ENCODE measurements at regions not wholly inside any gene's neighbourhood (a gene's known extent, or its start where the extent isn't known, plus 50 kb on each side); places are given as distances from the start of the nearest gene placed in this dataset.
"Not testable (repeated sequence)": the region's sequence is repeated elsewhere in the genome, so short reads cannot be mapped to it uniquely, and the experiment has no call there.

DNA sequence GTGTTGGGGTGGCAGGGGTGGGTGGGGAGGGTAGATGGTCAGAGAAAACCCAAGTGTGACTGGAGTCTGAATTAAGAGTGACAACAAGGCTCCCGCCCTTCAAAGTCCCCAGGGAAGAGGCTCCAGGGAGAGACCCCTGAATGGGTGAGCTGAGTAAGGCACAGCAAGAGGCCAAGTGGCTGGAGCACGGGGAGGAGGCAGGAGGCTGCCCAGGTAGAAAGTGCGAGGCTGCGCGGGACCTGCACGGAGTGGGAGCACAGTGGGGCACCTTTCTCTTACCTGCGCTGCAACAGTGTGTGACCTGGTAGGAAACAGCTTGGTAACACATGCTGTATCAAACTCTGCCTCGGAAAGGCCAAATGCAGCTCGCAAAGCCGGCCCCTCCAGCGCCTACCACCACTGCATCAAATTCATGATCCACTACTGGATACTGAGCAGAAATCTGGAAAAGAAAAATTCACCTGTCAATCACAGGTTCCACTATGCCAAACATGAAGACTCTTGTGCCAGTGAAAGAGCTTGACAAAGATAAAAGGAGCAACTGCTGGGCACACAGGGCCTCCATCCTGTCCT lies 77.1 kb upstream of the TNK2 start:
- TF ChIP-seq TAF1 (IDR thresholded peaks at IDR 0.05; ENCODE audit: borderline replicate concordance, low read depth, low read length); POLR2A (IDR thresholded peaks at IDR 0.05; ENCODE audit: low read depth, low read length); POLR2AphosphoS5 (IDR thresholded peaks at IDR 0.05; ENCODE audit: low read depth, low read length): not testable (repeated sequence)

Measured in GM12892 (cell line).